ENCODE measurements at regions not wholly inside any gene's neighbourhood (a gene's known extent, or its start where the extent isn't known, plus 50 kb on each side); places are given as distances from the start of the nearest gene placed in this dataset.

DNA sequence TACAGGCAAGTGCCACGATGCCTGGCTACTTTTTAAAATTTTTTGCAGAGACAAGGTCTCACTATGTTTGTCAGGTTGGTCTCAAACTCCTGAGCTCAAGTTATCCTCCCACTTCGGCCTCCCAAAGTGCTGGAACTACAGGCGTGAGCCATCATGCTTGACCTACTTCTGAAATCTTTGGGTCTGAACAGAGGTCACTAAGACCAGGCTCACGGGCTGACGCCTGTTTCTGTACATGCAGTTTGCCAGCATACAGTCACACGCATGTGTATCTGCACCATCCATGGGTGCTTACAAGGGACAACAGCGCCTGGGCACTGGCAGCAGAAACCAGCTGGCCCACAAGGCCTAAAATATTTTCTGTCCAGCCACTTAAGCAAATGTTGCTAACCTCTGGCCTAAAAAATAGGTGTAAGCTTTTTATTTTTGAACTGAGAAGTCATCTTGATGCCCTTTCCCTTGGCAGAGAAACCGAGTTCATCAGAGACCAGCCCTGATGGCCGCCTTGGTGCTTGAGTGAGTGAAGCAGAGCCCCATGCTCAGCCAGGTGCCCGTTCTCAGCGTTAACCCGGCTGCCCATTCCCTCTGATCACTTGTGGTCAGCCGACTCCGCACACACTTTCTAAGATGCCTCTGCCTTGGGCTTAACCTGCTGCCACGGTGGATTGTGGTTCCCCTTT, 425.2 kb downstream of the OCA2 start:
- Histone ChIP-seq H3K4me2 (no peak overlapping the region), H3K27me3 (ENCODE audit: insufficient read depth) (no peaks in the 10 kb centered on the region), H3K79me2 (replicated peaks; ENCODE audit: insufficient read depth) (no peaks in the 10 kb centered on the region), H4K20me1 (replicated peaks; ENCODE audit: insufficient read depth) (no peaks in the 10 kb centered on the region), H3F3A (replicated peaks; ENCODE audit: low read depth) (no peaks in the 10 kb centered on the region), H3K4me3 (no peak overlapping the region), H3K27ac (ENCODE audit: low read depth) (no peak overlapping the region), H3K9me2 (ENCODE audit: insufficient read depth) (0 out of 2 replicates have a peak, but pooled peaks cover 4% of the 10 kb centered on the region), H3K36me3 (ENCODE audit: insufficient read depth) (no peaks in the 10 kb centered on the region), H3K4me1 (ENCODE audit: insufficient read depth) (peaks cover 11% of the 10 kb centered on the region), H2AFZ (no peak overlapping the region)
- Mint-ChIP-seq H3K27ac (no peak overlapping the region), H3K4me1 (peaks cover 30% of the 10 kb centered on the region), H3K4me3 (no peak overlapping the region), H3K36me3 (ENCODE audit: low read depth) (no peaks in the 10 kb centered on the region; the same call in 2 of the 3 replicates), H3K27me3 (ENCODE audit: insufficient read depth, low read depth, poor library complexity) (peaks cover 26% of the 10 kb centered on the region), H3K9me3 (peaks cover 3% of the 10 kb centered on the region; the same call in 2 of the 3 replicates)
- DNase-seq (ENCODE audit: low spot score) (no peak), ATAC-seq (no peak)
- TF ChIP-seq, protein P1, sequence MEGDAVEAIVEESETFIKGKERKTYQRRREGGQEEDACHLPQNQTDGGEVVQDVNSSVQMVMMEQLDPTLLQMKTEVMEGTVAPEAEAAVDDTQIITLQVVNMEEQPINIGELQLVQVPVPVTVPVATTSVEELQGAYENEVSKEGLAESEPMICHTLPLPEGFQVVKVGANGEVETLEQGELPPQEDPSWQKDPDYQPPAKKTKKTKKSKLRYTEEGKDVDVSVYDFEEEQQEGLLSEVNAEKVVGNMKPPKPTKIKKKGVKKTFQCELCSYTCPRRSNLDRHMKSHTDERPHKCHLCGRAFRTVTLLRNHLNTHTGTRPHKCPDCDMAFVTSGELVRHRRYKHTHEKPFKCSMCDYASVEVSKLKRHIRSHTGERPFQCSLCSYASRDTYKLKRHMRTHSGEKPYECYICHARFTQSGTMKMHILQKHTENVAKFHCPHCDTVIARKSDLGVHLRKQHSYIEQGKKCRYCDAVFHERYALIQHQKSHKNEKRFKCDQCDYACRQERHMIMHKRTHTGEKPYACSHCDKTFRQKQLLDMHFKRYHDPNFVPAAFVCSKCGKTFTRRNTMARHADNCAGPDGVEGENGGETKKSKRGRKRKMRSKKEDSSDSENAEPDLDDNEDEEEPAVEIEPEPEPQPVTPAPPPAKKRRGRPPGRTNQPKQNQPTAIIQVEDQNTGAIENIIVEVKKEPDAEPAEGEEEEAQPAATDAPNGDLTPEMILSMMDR (conservative IDR thresholded peaks at IDR 0.05; ENCODE audit: low read depth in 2 of 2), result no peak
- no peak for TF ChIP-seq POLR2AphosphoS5 (IDR thresholded peaks at IDR 0.05; ENCODE audit: low read depth)
- no peak for TF ChIP-seq ETS1 (IDR thresholded peaks at IDR 0.05)
- TF ChIP-seq REST (IDR thresholded peaks at IDR 0.05; ENCODE audit: unreplicated experiment), result no peak
- no peak for TF ChIP-seq ZNF331 (CRISPR knock-in tag; IDR thresholded peaks at IDR 0.05; ENCODE audit: low read depth)
- TF ChIP-seq EZH2 (IDR thresholded peaks at IDR 0.05; ENCODE audit: low read depth, unreplicated experiment), result no peak
- TF ChIP-seq EZH2phosphoT487 (IDR thresholded peaks at IDR 0.05; ENCODE audit: unreplicated experiment), result no peak
- TF ChIP-seq CREB1 (CRISPR knock-in tag; IDR thresholded peaks at IDR 0.05; ENCODE audit: low read depth), result no peak
- TF ChIP-seq, protein P2, sequence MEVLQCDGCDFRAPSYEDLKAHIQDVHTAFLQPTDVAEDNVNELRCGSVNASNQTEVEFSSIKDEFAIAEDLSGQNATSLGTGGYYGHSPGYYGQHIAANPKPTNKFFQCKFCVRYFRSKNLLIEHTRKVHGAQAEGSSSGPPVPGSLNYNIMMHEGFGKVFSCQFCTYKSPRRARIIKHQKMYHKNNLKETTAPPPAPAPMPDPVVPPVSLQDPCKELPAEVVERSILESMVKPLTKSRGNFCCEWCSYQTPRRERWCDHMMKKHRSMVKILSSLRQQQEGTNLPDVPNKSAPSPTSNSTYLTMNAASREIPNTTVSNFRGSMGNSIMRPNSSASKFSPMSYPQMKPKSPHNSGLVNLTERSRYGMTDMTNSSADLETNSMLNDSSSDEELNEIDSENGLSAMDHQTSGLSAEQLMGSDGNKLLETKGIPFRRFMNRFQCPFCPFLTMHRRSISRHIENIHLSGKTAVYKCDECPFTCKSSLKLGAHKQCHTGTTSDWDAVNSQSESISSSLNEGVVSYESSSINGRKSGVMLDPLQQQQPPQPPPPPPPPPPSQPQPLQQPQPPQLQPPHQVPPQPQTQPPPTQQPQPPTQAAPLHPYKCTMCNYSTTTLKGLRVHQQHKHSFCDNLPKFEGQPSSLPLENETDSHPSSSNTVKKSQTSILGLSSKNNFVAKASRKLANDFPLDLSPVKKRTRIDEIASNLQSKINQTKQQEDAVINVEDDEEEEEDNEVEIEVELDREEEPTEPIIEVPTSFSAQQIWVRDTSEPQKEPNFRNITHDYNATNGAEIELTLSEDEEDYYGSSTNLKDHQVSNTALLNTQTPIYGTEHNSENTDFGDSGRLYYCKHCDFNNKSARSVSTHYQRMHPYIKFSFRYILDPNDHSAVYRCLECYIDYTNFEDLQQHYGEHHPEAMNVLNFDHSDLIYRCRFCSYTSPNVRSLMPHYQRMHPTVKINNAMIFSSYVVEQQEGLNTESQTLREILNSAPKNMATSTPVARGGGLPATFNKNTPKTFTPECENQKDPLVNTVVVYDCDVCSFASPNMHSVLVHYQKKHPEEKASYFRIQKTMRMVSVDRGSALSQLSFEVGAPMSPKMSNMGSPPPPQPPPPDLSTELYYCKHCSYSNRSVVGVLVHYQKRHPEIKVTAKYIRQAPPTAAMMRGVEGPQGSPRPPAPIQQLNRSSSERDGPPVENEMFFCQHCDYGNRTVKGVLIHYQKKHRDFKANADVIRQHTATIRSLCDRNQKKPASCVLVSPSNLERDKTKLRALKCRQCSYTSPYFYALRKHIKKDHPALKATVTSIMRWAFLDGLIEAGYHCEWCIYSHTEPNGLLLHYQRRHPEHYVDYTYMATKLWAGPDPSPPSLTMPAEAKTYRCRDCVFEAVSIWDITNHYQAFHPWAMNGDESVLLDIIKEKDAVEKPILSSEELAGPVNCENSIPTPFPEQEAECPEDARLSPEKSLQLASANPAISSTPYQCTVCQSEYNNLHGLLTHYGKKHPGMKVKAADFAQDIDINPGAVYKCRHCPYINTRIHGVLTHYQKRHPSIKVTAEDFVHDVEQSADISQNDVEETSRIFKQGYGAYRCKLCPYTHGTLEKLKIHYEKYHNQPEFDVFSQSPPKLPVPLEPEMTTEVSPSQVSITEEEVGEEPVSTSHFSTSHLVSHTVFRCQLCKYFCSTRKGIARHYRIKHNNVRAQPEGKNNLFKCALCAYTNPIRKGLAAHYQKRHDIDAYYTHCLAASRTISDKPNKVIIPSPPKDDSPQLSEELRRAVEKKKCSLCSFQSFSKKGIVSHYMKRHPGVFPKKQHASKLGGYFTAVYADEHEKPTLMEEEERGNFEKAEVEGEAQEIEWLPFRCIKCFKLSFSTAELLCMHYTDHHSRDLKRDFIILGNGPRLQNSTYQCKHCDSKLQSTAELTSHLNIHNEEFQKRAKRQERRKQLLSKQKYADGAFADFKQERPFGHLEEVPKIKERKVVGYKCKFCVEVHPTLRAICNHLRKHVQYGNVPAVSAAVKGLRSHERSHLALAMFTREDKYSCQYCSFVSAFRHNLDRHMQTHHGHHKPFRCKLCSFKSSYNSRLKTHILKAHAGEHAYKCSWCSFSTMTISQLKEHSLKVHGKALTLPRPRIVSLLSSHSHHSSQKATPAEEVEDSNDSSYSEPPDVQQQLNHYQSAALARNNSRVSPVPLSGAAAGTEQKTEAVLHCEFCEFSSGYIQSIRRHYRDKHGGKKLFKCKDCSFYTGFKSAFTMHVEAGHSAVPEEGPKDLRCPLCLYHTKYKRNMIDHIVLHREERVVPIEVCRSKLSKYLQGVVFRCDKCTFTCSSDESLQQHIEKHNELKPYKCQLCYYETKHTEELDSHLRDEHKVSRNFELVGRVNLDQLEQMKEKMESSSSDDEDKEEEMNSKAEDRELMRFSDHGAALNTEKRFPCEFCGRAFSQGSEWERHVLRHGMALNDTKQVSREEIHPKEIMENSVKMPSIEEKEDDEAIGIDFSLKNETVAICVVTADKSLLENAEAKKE (CRISPR knock-in tag; IDR thresholded peaks at IDR 0.05), result no peak
- no peak for TF ChIP-seq STAT1 (IDR thresholded peaks at IDR 0.05; ENCODE audit: unreplicated experiment)
- no peak for TF ChIP-seq JUNB (IDR thresholded peaks at IDR 0.05; ENCODE audit: unreplicated experiment)
- no peak for TF ChIP-seq NANOG (IDR thresholded peaks at IDR 0.05; ENCODE audit: borderline replicate concordance)
- TF ChIP-seq ZNF114 (CRISPR knock-in tag; IDR thresholded peaks at IDR 0.05), result no peak
